ENCODE measurements at regions not wholly inside any gene's neighbourhood (a gene's known extent, or its start where the extent isn't known, plus 50 kb on each side); places are given as distances from the start of the nearest gene placed in this dataset.

DNA sequence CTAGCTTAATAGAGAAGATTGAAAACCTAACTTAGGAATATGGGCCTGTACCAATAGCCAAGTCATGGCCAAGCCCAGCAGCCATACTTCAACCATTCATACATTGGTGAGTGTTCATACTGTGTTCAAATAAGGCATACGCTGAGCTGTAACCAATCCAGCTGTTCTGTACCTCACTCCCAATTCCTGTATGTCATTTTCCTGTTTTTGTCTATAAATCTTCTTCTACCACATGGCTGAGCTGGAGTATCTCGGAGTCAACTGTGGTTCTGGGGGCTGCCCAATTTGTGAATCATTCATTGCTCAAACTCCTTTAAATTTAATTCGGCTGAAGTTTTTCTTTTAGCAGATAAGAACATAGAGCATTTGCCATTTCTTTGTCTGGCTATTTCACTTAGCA lies 195.3 kb upstream of the ANKRD50 start:
- no peak for TF ChIP-seq EZH2phosphoT487 (IDR thresholded peaks at IDR 0.05; ENCODE audit: borderline replicate concordance)
- no peak for TF ChIP-seq REST (IDR thresholded peaks at IDR 0.05; ENCODE audit: low read depth)
- TF ChIP-seq TCF7L2 (IDR thresholded peaks at IDR 0.05; ENCODE audit: borderline replicate concordance, extremely low read depth, insufficient read depth, insufficient read length) = no peak
- TF ChIP-seq, protein P1, sequence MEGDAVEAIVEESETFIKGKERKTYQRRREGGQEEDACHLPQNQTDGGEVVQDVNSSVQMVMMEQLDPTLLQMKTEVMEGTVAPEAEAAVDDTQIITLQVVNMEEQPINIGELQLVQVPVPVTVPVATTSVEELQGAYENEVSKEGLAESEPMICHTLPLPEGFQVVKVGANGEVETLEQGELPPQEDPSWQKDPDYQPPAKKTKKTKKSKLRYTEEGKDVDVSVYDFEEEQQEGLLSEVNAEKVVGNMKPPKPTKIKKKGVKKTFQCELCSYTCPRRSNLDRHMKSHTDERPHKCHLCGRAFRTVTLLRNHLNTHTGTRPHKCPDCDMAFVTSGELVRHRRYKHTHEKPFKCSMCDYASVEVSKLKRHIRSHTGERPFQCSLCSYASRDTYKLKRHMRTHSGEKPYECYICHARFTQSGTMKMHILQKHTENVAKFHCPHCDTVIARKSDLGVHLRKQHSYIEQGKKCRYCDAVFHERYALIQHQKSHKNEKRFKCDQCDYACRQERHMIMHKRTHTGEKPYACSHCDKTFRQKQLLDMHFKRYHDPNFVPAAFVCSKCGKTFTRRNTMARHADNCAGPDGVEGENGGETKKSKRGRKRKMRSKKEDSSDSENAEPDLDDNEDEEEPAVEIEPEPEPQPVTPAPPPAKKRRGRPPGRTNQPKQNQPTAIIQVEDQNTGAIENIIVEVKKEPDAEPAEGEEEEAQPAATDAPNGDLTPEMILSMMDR (IDR thresholded peaks at IDR 0.05 in 2 of 3, conservative IDR thresholded peaks at IDR 0.05 in 1 of 3; ENCODE audit: borderline replicate concordance in 1 of 3, insufficient read depth in 1 of 3, low read depth in 2 of 3, low read length in 2 of 3) = no peak
- no peak for TF ChIP-seq POLR2A (IDR thresholded peaks at IDR 0.05; ENCODE audit: borderline replicate concordance, extremely low read depth, insufficient read depth, insufficient read length)
- TF ChIP-seq, protein P2, sequence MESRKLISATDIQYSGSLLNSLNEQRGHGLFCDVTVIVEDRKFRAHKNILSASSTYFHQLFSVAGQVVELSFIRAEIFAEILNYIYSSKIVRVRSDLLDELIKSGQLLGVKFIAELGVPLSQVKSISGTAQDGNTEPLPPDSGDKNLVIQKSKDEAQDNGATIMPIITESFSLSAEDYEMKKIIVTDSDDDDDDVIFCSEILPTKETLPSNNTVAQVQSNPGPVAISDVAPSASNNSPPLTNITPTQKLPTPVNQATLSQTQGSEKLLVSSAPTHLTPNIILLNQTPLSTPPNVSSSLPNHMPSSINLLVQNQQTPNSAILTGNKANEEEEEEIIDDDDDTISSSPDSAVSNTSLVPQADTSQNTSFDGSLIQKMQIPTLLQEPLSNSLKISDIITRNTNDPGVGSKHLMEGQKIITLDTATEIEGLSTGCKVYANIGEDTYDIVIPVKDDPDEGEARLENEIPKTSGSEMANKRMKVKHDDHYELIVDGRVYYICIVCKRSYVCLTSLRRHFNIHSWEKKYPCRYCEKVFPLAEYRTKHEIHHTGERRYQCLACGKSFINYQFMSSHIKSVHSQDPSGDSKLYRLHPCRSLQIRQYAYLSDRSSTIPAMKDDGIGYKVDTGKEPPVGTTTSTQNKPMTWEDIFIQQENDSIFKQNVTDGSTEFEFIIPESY (IDR thresholded peaks at IDR 0.05; ENCODE audit: extremely low read depth, insufficient replicate concordance, low read length) = no peak
- TF ChIP-seq, protein P3, sequence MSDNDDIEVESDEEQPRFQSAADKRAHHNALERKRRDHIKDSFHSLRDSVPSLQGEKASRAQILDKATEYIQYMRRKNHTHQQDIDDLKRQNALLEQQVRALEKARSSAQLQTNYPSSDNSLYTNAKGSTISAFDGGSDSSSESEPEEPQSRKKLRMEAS (IDR thresholded peaks at IDR 0.05) = no peak
- TF ChIP-seq EZH2 (IDR thresholded peaks at IDR 0.05) = no peak
- TF ChIP-seq CEBPB (IDR thresholded peaks at IDR 0.05; ENCODE audit: low read depth) = no peak

Data from HCT116 (cell line).